ENCODE measurements at regions not wholly inside any gene's neighbourhood (a gene's known extent, or its start where the extent isn't known, plus 50 kb on each side); places are given as distances from the start of the nearest gene placed in this dataset.
"Not testable (repeated sequence)": the region's sequence is repeated elsewhere in the genome, so short reads cannot be mapped to it uniquely, and the experiment has no call there.

GRCh38 chr3:196138482-196139254 is 56.8 kb upstream of the TFRC start:
- no peaks in the 10 kb centered on the region for H3K36me3 Mint-ChIP-seq (ENCODE audit: low read depth, unreplicated experiment)
- no peak overlapping the region for H3K27ac ChIP-seq (ENCODE audit: low read depth, low read length)
- no peak overlapping the region for H2AFZ ChIP-seq (ENCODE audit: low read depth, low read length)
- H4K20me1 ChIP-seq (ENCODE audit: insufficient read depth, low read length) = no peaks in the 10 kb centered on the region
- no peaks in the 10 kb centered on the region for H3K36me3 ChIP-seq (ENCODE audit: insufficient read depth, low read length)
- peaks cover 7% of the 10 kb centered on the region for H3K4me1 ChIP-seq (ENCODE audit: insufficient read depth, low read length)
- TF ChIP-seq EZH2 (IDR thresholded peaks at IDR 0.05; ENCODE audit: insufficient read depth, low read length) = no peak
- no peak for TF ChIP-seq CTCF (IDR thresholded peaks at IDR 0.05; ENCODE audit: insufficient read depth, low read depth, low read length)
- no peak overlapping the region for H3K27ac Mint-ChIP-seq (ENCODE audit: unreplicated experiment)
- FAIRE-seq (no peak), DNase-seq (ENCODE audit: low read depth) (peak; percentile 68)
- no peak overlapping the region for H3K4me3 Mint-ChIP-seq (ENCODE audit: unreplicated experiment)
- H3K27me3 Mint-ChIP-seq (ENCODE audit: low read depth, unreplicated experiment) = peaks cover 9% of the 10 kb centered on the region
- H3K9ac ChIP-seq (ENCODE audit: low read length) = no peak overlapping the region
- H3K4me3 ChIP-seq (ENCODE audit: insufficient read depth, low read depth, low read length) = no peak overlapping the region
- peaks cover 8% of the 10 kb centered on the region for H3K4me1 Mint-ChIP-seq (ENCODE audit: low read depth, unreplicated experiment)
- no peaks in the 10 kb centered on the region for H3K27me3 ChIP-seq (ENCODE audit: insufficient read depth, low read length)
- no peaks in the 10 kb centered on the region for H3K9me3 ChIP-seq (ENCODE audit: insufficient read depth, low read depth, low read length)
- no peaks in the 10 kb centered on the region for H3K9me3 Mint-ChIP-seq (ENCODE audit: unreplicated experiment)
- no peak overlapping the region for H3K4me2 ChIP-seq (ENCODE audit: low read length)
- no peaks in the 10 kb centered on the region for H3K79me2 ChIP-seq (ENCODE audit: insufficient read depth, low read length)

GRCh38 chr3:196136640-196136989 is 54.7 kb upstream of the TFRC start:
- H3K9me3 Mint-ChIP-seq (ENCODE audit: unreplicated experiment) = not testable (repeated sequence)

GRCh38 chr3:196135693-196136639 is 54.1 kb upstream of the TFRC start:
- H3K9ac ChIP-seq (ENCODE audit: low read length) = no peak overlapping the region
- TF ChIP-seq CTCF (IDR thresholded peaks at IDR 0.05; ENCODE audit: insufficient read depth, low read depth, low read length) (no peak), EZH2 (IDR thresholded peaks at IDR 0.05; ENCODE audit: insufficient read depth, low read length) (no peak)
- no peak overlapping the region for H3K4me3 ChIP-seq (ENCODE audit: insufficient read depth, low read depth, low read length)
- H3K36me3 ChIP-seq (ENCODE audit: insufficient read depth, low read length) = no peaks in the 10 kb centered on the region
- FAIRE-seq = no peak
- H3K79me2 ChIP-seq (ENCODE audit: insufficient read depth, low read length) = no peaks in the 10 kb centered on the region
- peak overlapping the region; percentile 11 for H3K4me2 ChIP-seq (ENCODE audit: low read length)
- Mint-ChIP-seq H3K4me3 (ENCODE audit: unreplicated experiment) (no peak overlapping the region), H3K27ac (ENCODE audit: unreplicated experiment) (no peak overlapping the region), H3K4me1 (ENCODE audit: low read depth, unreplicated experiment) (peaks cover 7% of the 10 kb centered on the region), H3K27me3 (ENCODE audit: low read depth, unreplicated experiment) (peaks cover 15% of the 10 kb centered on the region), H3K9me3 (ENCODE audit: unreplicated experiment) (peaks cover 4% of the 10 kb centered on the region), H3K36me3 (ENCODE audit: low read depth, unreplicated experiment) (peaks cover 1% of the 10 kb centered on the region)
- no peaks in the 10 kb centered on the region for H4K20me1 ChIP-seq (ENCODE audit: insufficient read depth, low read length)
- no peaks in the 10 kb centered on the region for H3K9me3 ChIP-seq (ENCODE audit: insufficient read depth, low read depth, low read length)
- H2AFZ ChIP-seq (ENCODE audit: low read depth, low read length) = no peak overlapping the region
- no peaks in the 10 kb centered on the region for H3K27me3 ChIP-seq (ENCODE audit: insufficient read depth, low read length)
- H3K4me1 ChIP-seq (ENCODE audit: insufficient read depth, low read length) = peaks cover 2% of the 10 kb centered on the region
- DNase-seq (ENCODE audit: low read depth) = no peak
- H3K27ac ChIP-seq (ENCODE audit: low read depth, low read length) = no peak overlapping the region

More at GRCh38 chr3:196136640-196136989, 54.7 kb upstream of the TFRC start:
- not testable (repeated sequence) for H3K9me3 ChIP-seq (ENCODE audit: insufficient read depth, low read depth, low read length); DNase-seq (ENCODE audit: low read depth); H4K20me1 ChIP-seq (ENCODE audit: insufficient read depth, low read length); H3K4me2 ChIP-seq (ENCODE audit: low read length); H3K4me3 Mint-ChIP-seq (ENCODE audit: unreplicated experiment); H3K9ac ChIP-seq (ENCODE audit: low read length); H3K27me3 ChIP-seq (ENCODE audit: insufficient read depth, low read length); H3K36me3 ChIP-seq (ENCODE audit: insufficient read depth, low read length); H3K4me1 Mint-ChIP-seq (ENCODE audit: low read depth, unreplicated experiment); H3K27ac Mint-ChIP-seq (ENCODE audit: unreplicated experiment); H3K27ac ChIP-seq (ENCODE audit: low read depth, low read length); H3K36me3 Mint-ChIP-seq (ENCODE audit: low read depth, unreplicated experiment); H3K79me2 ChIP-seq (ENCODE audit: insufficient read depth, low read length); H2AFZ ChIP-seq (ENCODE audit: low read depth, low read length); H3K4me3 ChIP-seq (ENCODE audit: insufficient read depth, low read depth, low read length); H3K4me1 ChIP-seq (ENCODE audit: insufficient read depth, low read length); FAIRE-seq
- H3K27me3 Mint-ChIP-seq (ENCODE audit: low read depth, unreplicated experiment) = peaks cover 19% of the 10 kb centered on the region
